ENCODE measurements at regions not wholly inside any gene's neighbourhood (a gene's known extent, or its start where the extent isn't known, plus 50 kb on each side); places are given as distances from the start of the nearest gene placed in this dataset.

DNA sequence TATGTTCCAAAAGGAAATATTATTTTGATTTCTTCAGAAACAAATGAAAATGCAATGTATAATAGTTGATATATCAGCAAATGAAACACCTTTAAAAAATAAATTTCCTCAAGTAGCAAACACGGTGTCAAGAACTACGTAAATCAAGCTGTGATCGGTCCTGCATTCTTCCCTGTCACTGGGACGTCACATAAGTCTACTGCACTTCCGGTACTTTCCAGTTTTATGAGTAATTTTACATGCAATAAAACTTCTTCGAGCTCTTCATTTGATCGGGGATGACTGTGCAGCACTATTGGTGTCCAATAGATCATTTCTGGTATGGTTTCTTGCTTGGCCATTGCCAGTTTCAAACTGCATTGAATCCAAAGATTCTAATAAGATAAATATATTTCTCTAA is 114.0 kb upstream of the VEGFC start:
- TF ChIP-seq, protein P1, sequence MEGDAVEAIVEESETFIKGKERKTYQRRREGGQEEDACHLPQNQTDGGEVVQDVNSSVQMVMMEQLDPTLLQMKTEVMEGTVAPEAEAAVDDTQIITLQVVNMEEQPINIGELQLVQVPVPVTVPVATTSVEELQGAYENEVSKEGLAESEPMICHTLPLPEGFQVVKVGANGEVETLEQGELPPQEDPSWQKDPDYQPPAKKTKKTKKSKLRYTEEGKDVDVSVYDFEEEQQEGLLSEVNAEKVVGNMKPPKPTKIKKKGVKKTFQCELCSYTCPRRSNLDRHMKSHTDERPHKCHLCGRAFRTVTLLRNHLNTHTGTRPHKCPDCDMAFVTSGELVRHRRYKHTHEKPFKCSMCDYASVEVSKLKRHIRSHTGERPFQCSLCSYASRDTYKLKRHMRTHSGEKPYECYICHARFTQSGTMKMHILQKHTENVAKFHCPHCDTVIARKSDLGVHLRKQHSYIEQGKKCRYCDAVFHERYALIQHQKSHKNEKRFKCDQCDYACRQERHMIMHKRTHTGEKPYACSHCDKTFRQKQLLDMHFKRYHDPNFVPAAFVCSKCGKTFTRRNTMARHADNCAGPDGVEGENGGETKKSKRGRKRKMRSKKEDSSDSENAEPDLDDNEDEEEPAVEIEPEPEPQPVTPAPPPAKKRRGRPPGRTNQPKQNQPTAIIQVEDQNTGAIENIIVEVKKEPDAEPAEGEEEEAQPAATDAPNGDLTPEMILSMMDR (IDR thresholded peaks at IDR 0.05; ENCODE audit: poor library complexity) = no peak
- TF ChIP-seq EZH2 (IDR thresholded peaks at IDR 0.05; ENCODE audit: borderline replicate concordance) (no peak), EZH2phosphoT487 (IDR thresholded peaks at IDR 0.05; ENCODE audit: low read depth, severe bottlenecking, unreplicated experiment) (no peak)
- no peaks in the 10 kb centered on the region for H4K20me1 ChIP-seq (ENCODE audit: insufficient read depth, poor library complexity, severe bottlenecking)
- 50% methylated on average over 7 of the region's 7 CpGs for WGBS (ENCODE audit: low lambda C conversion rate, missing lambda C conversion rate)
- H3K4me1 ChIP-seq (ENCODE audit: insufficient read depth) = no peaks in the 10 kb centered on the region
- H3K27ac ChIP-seq = no peak overlapping the region
- no peaks in the 10 kb centered on the region for H3K9me3 ChIP-seq (ENCODE audit: low read depth)
- no peak for DNase-seq (ENCODE audit: low spot score)
- H2AFZ ChIP-seq = no peak overlapping the region
- no peaks in the 10 kb centered on the region for H3K79me2 ChIP-seq
- H3K27me3 ChIP-seq = no peaks in the 10 kb centered on the region
- no peaks in the 10 kb centered on the region for H3K36me3 ChIP-seq (replicated peaks; ENCODE audit: insufficient read depth, low read depth)
- no peak overlapping the region for H3K4me3 ChIP-seq
- H3K9me2 ChIP-seq (replicated peaks; ENCODE audit: insufficient read depth) = no peaks in the 10 kb centered on the region
- no peak overlapping the region for H3K4me2 ChIP-seq

DNA sequence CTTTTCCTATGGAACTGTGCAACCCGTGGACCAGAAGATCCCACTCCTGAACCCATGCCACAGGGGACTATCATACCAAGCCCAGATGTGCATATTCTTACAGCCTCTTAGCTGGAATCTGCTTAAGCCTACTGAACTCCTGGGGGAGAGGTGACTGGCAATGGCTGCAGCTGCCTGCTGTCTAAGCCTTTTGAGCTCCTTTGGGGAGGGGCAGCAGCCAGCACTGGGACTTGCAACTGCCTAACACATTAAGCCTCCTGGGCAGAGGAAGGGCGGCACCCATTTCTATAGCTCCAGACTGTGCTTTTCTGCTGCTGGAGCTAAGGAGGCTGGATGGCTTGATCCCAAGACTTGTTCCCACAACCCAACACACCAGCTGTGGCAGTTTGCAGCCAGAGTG is 117.9 kb upstream of the VEGFC start:
- Histone ChIP-seq H3K4me3 (no peak overlapping the region), H3K9me3 (ENCODE audit: low read depth) (no peaks in the 10 kb centered on the region), H3K79me2 (no peaks in the 10 kb centered on the region), H3K27me3 (no peaks in the 10 kb centered on the region), H4K20me1 (ENCODE audit: insufficient read depth, poor library complexity, severe bottlenecking) (no peaks in the 10 kb centered on the region), H3K36me3 (replicated peaks; ENCODE audit: insufficient read depth, low read depth) (no peaks in the 10 kb centered on the region), H3K4me2 (no peak overlapping the region), H3K4me1 (ENCODE audit: insufficient read depth) (no peaks in the 10 kb centered on the region), H3K27ac (no peak overlapping the region), H3K9me2 (replicated peaks; ENCODE audit: insufficient read depth) (no peaks in the 10 kb centered on the region), H2AFZ (no peak overlapping the region)
- no peak for TF ChIP-seq EZH2 (IDR thresholded peaks at IDR 0.05; ENCODE audit: borderline replicate concordance)
- DNase-seq (ENCODE audit: low spot score) = no peak
- WGBS (ENCODE audit: low lambda C conversion rate, missing lambda C conversion rate) = 87% methylated on average over 2 of the region's 2 CpGs

DNA sequence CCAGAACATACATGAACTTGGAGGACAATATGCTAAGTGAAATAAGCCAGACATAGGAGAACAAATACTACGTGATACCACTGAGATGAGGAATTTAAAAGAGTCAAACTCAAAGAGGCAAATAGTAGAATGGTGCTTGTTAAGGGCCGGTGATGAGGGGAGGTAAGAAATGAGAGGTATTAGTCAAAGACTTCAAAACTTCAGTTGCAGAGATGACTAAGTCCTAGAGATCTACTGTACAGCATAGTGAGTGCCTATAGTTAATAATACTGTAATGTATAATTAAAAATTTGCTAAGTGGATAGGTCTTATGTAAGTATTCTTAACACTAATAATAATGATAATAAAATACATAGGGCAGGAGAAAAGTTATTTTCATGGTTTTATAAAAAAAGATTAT is 126.9 kb upstream of the VEGFC start:
- Histone ChIP-seq H3K9me2 (replicated peaks; ENCODE audit: insufficient read depth) (no peaks in the 10 kb centered on the region), H3K79me2 (no peaks in the 10 kb centered on the region), H2AFZ (no peak overlapping the region), H3K27ac (no peak overlapping the region), H3K4me1 (ENCODE audit: insufficient read depth) (no peaks in the 10 kb centered on the region), H3K36me3 (replicated peaks; ENCODE audit: insufficient read depth, low read depth) (no peaks in the 10 kb centered on the region), H3K9me3 (ENCODE audit: low read depth) (no peaks in the 10 kb centered on the region), H3K4me2 (no peak overlapping the region), H3K27me3 (no peaks in the 10 kb centered on the region), H3K4me3 (no peak overlapping the region), H4K20me1 (ENCODE audit: insufficient read depth, poor library complexity, severe bottlenecking) (no peaks in the 10 kb centered on the region)
- no peak for DNase-seq (ENCODE audit: low spot score)
- WGBS (ENCODE audit: low lambda C conversion rate, missing lambda C conversion rate) = 74% methylated on average over 2 of the region's 2 CpGs
- TF ChIP-seq EZH2 (IDR thresholded peaks at IDR 0.05; ENCODE audit: borderline replicate concordance) = no peak
- TF ChIP-seq EZH2phosphoT487 (IDR thresholded peaks at IDR 0.05; ENCODE audit: low read depth, severe bottlenecking, unreplicated experiment) = no peak
- TF ChIP-seq, protein P1 (IDR thresholded peaks at IDR 0.05; ENCODE audit: poor library complexity) = no peak

DNA sequence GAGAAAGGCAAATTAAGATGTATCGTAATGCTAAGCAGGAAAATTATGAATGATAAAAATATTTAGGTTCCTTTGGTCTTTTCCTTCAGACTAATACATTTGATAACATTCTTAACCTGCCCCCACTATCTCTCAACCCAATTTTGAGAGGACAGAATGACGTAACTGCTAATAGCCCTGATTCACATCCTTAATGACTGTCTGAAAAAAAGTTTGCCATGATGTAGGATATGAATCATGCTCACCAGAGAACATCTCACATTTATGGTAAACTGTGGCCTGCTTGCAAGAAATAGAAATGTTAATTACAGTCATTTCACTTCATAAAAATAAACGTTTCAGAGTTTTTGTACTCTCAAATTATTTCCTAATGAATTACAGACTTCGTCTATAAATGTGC is 128.0 kb upstream of the VEGFC start:
- Histone ChIP-seq H3K27ac (no peak overlapping the region), H3K4me3 (no peak overlapping the region), H3K79me2 (no peaks in the 10 kb centered on the region), H4K20me1 (ENCODE audit: insufficient read depth, poor library complexity, severe bottlenecking) (no peaks in the 10 kb centered on the region), H3K9me3 (ENCODE audit: low read depth) (no peaks in the 10 kb centered on the region), H3K4me1 (ENCODE audit: insufficient read depth) (no peaks in the 10 kb centered on the region), H3K36me3 (replicated peaks; ENCODE audit: insufficient read depth, low read depth) (no peaks in the 10 kb centered on the region), H2AFZ (no peak overlapping the region), H3K4me2 (no peak overlapping the region), H3K27me3 (no peaks in the 10 kb centered on the region), H3K9me2 (replicated peaks; ENCODE audit: insufficient read depth) (no peaks in the 10 kb centered on the region)
- TF ChIP-seq EZH2 (IDR thresholded peaks at IDR 0.05; ENCODE audit: borderline replicate concordance) (no peak), EZH2phosphoT487 (IDR thresholded peaks at IDR 0.05; ENCODE audit: low read depth, severe bottlenecking, unreplicated experiment) (no peak)
- TF ChIP-seq, protein P1 (IDR thresholded peaks at IDR 0.05; ENCODE audit: poor library complexity) = no peak
- DNase-seq (ENCODE audit: low spot score) = no peak
- 58% methylated on average over 4 of the region's 4 CpGs for WGBS (ENCODE audit: low lambda C conversion rate, missing lambda C conversion rate)

Data from hepatocyte (in vitro differentiated cells).